Calu3 (cell line): ENCODE measurements at regions not wholly inside any gene's neighbourhood (a gene's known extent, or its start where the extent isn't known, plus 50 kb on each side); places are given as distances from the start of the nearest gene placed in this dataset.

Source experiments
- BruUV-seq: library from RNA; stranded (reverse); fragments of 400-500 nt; replicated peaks from 2 replicates; lab custom pipeline; 2021; lab: Mats Ljungman, UMichigan
- CTCF ChIA-PET: fragments of 300-600 bp; sonication (Branson Sonifier 250); formaldehyde crosslinking; loops from one replicate; lab custom pipeline; 2022; ENCODE audit warnings: antibody characterized with exemption; lab: Charles Lee
- DNase-seq: peaks from one replicate; pipeline ENCODE4 v3.0.0; 2022
- H3K27ac Mint-ChIP-seq: one replicate; pipeline ENCODE4 v1.8.0; 2022; ENCODE audit warnings: mixed read lengths; ENCODE audit not compliant: unreplicated experiment
- H3K27me3 Mint-ChIP-seq: one replicate; pipeline ENCODE4 v1.8.0; 2022; ENCODE audit warnings: mixed read lengths; ENCODE audit not compliant: unreplicated experiment
- H3K36me3 Mint-ChIP-seq: one replicate; pipeline ENCODE4 v1.8.0; 2022; ENCODE audit warnings: mild to moderate bottlenecking, moderate library complexity, mixed read lengths; ENCODE audit not compliant: insufficient read depth, unreplicated experiment
- H3K4me1 Mint-ChIP-seq: one replicate; pipeline ENCODE4 v1.8.0; 2022; ENCODE audit warnings: mild to moderate bottlenecking, low read depth, mixed read lengths; ENCODE audit not compliant: unreplicated experiment
- H3K4me3 Mint-ChIP-seq: one replicate; pipeline ENCODE4 v1.8.0; 2022; ENCODE audit warnings: mild to moderate bottlenecking, low read depth, moderate library complexity, mixed read lengths; ENCODE audit not compliant: unreplicated experiment
- H3K9me3 Mint-ChIP-seq: one replicate; pipeline ENCODE4 v1.8.0; 2022; ENCODE audit warnings: low read depth, mixed read lengths; ENCODE audit not compliant: unreplicated experiment
- intact Hi-C: fragments of 100-400 bp; cut with micrococcal nuclease; formaldehyde crosslinking; loops from one replicate; pipeline ENCODE4 v1.10.0; 2022; ENCODE audit not compliant: unreplicated experiment
- TF ChIP-seq, protein P1 (sequence below): fragments of 200-600 bp; IDR thresholded peaks from one replicate; pipeline ENCODE4 v1.8.0; 2022; ENCODE audit warnings: antibody characterized with exemption; ENCODE audit not compliant: unreplicated experiment

DNA sequence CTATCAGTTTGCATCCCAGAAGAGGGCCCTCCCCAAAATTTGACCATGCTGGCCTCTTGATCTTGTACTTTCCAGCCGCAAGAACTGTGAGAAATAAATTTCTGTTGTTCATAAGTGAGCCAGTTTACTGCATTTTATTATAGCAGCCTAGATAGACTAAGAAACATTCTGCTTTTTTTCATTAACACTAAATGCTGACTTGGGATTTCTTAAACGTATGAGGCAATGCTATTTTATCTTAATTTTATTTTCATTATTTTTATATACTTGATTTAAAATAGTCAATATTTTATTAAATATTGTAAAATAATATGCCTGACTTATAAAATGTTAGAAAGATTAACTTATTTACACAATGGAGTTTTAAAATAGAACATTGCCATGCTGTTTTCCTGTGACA is 341.8 kb upstream of the CNTNAP2 start:
- CTCF ChIA-PET: no interaction called here
- no peak overlapping the region for H3K4me3 Mint-ChIP-seq
- intact Hi-C loops: no loop called here

DNA sequence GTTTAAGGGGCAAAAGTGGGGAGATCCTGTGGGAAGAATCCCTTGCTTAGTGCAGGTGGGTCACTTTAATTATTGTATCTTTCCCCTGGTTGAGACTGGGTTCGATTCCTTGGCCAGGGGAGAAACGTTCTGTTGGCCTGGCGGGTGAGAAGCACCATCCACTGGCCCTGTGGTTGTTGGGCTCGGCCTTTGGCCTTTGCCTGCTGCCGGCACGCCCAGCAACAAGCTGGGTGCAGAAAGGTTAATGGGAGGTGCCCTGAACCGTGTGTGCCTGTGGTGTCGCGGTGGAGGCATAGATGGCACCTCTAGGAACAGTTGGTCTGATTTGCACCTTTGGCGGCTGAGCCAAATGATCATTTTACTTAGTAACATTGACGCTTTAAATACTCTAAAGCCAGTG is 363.6 kb upstream of the CNTNAP2 start:
- Mint-ChIP-seq H3K27me3 (no peaks in the 10 kb centered on the region), H3K4me3 (no peak overlapping the region), H3K4me1 (no peaks in the 10 kb centered on the region), H3K9me3 (no peaks in the 10 kb centered on the region), H3K27ac (no peak overlapping the region), H3K36me3 (no peaks in the 10 kb centered on the region)
- intact Hi-C loops: no loop called here
- no peak for DNase-seq
- TF ChIP-seq, protein P1, sequence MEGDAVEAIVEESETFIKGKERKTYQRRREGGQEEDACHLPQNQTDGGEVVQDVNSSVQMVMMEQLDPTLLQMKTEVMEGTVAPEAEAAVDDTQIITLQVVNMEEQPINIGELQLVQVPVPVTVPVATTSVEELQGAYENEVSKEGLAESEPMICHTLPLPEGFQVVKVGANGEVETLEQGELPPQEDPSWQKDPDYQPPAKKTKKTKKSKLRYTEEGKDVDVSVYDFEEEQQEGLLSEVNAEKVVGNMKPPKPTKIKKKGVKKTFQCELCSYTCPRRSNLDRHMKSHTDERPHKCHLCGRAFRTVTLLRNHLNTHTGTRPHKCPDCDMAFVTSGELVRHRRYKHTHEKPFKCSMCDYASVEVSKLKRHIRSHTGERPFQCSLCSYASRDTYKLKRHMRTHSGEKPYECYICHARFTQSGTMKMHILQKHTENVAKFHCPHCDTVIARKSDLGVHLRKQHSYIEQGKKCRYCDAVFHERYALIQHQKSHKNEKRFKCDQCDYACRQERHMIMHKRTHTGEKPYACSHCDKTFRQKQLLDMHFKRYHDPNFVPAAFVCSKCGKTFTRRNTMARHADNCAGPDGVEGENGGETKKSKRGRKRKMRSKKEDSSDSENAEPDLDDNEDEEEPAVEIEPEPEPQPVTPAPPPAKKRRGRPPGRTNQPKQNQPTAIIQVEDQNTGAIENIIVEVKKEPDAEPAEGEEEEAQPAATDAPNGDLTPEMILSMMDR: no peak
- BruUV-seq: no TSS peak
- CTCF ChIA-PET: no interaction called here

More for the DNA sequence above, 341.8 kb upstream of the CNTNAP2 start:
- DNase-seq: no peak
- H3K4me1 Mint-ChIP-seq: no peaks in the 10 kb centered on the region
- no peaks in the 10 kb centered on the region for H3K36me3 Mint-ChIP-seq
- no peak overlapping the region for H3K27ac Mint-ChIP-seq
- H3K9me3 Mint-ChIP-seq: peaks cover 9% of the 10 kb centered on the region
- TF ChIP-seq, protein P1: no peak
- H3K27me3 Mint-ChIP-seq: no peaks in the 10 kb centered on the region
- no TSS peak for BruUV-seq

DNA sequence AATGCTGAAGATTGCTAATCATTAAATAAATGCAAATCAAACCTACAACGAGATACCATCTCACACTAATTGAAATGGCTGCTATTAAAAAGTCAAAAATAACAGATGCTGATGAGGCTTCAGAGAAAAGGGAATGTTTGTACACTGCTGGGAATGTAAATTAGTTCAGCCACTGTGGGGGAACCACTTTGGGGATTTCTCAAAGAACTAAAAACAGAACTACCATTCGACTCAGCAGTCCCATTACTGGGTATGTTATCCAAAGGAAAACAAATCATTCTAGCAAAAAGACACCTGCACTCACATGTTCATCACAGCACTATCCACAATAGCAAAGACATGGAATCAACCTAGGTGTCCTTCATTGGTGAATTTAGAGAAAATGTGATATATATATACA is 379.0 kb upstream of the CNTNAP2 start:
- Mint-ChIP-seq H3K27ac (no peak overlapping the region), H3K27me3 (no peaks in the 10 kb centered on the region), H3K36me3 (no peaks in the 10 kb centered on the region), H3K4me1 (no peaks in the 10 kb centered on the region), H3K9me3 (peaks cover 8% of the 10 kb centered on the region), H3K4me3 (no peak overlapping the region)
- BruUV-seq: no TSS peak
- intact Hi-C loops: no loop called here
- CTCF ChIA-PET: no interaction called here
- no peak for DNase-seq
- TF ChIP-seq, protein P1: no peak

DNA sequence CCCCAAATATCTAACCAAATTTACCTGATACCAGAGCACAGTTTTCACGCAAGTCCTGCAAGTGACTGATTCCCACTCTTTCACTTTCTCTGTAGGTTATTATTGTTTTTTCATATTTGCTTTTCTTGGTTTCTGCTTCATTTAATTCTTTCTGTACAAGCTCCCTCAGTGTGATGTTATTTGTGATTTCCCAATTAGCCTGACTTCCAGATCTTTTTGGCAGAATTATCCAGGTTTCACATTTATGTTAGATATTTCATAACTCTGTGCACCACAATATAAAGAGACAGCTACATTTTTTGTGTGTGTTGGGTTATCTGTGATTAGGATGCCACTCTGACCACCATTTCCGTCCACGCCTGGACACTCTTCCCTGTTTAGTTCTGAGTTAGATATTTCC is 381.5 kb upstream of the CNTNAP2 start:
- no peaks in the 10 kb centered on the region for H3K4me1 Mint-ChIP-seq
- BruUV-seq: no TSS peak
- no peak overlapping the region for H3K4me3 Mint-ChIP-seq
- no peaks in the 10 kb centered on the region for H3K36me3 Mint-ChIP-seq
- H3K27ac Mint-ChIP-seq: no peak overlapping the region
- CTCF ChIA-PET: no interaction called here
- TF ChIP-seq, protein P1: no peak
- intact Hi-C loops: no loop called here
- no peak for DNase-seq
- H3K27me3 Mint-ChIP-seq: no peaks in the 10 kb centered on the region
- H3K9me3 Mint-ChIP-seq: peaks cover 14% of the 10 kb centered on the region

DNA sequence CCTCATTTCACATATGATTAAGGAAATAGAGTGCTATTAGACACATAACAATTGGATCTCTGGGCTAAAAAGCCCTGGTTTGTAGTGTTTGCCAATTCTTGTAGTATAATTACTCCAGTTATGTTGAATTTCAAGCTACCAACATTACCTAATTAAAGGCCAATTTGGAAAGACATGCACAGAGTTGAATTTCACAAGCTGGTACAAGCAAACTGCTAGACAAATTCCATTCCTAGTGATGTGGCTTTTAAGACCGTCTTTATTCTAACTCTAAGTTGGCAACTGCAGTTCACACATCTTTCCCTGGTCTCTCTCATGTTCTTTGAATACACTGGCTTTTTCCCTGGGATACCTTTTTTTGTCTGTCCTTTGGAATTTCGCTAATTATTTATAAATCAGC is 384.1 kb upstream of the CNTNAP2 start:
- Mint-ChIP-seq H3K27ac (no peak overlapping the region), H3K9me3 (peaks cover 18% of the 10 kb centered on the region), H3K4me3 (no peak overlapping the region), H3K4me1 (no peaks in the 10 kb centered on the region), H3K36me3 (no peaks in the 10 kb centered on the region), H3K27me3 (no peaks in the 10 kb centered on the region)
- TF ChIP-seq, protein P1: no peak
- BruUV-seq: no TSS peak
- DNase-seq: no peak
- CTCF ChIA-PET: interaction anchor here (0.8 kb wide), 1 partner anchor 553 kb away, joined by 7 read pairs; no protein-coding TSS in a partner anchor
- intact Hi-C loops: no loop called here
